H1 (cell line): ENCODE measurements at regions not wholly inside any gene's neighbourhood (a gene's known extent, or its start where the extent isn't known, plus 50 kb on each side); places are given as distances from the start of the nearest gene placed in this dataset.

Experiments
- CTCF ChIA-PET: fragments of 300-600 bp; sonication (Branson Sonifier 250); formaldehyde crosslinking; loops from one replicate; lab custom pipeline; 2021; ENCODE audit not compliant: partially characterized antibody; lab: Charles Lee
- POLR2A ChIA-PET: fragments of 300-600 bp; sonication (Branson Sonifier 250); formaldehyde crosslinking; loops from one replicate; lab custom pipeline; 2021; ENCODE audit warnings: inconsistent platforms; ENCODE audit not compliant: partially characterized antibody; lab: Charles Lee
- DNase-seq, 2 experiments: peaks; one replicate each; pipeline versions ENCODE4 v3.0.0 to v3.0.0-alpha.2; 2010 to 2022; ENCODE audit warnings: low spot score in 2 of 2, low read depth in 1 of 2, mixed read lengths in 1 of 2
- FAIRE-seq: peaks from 2 replicates; lab custom pipeline; 2011; peaks lifted over from hg19 to GRCh38; lab: Jason Lieb, UNC
- H2AFZ ChIP-seq: 2 replicates; pipeline ENCODE4 v1.8.1; 2012; ENCODE audit warnings: low read length, inconsistent platforms
- H2AK5ac ChIP-seq: 2 replicates; pipeline ENCODE4 v1.6.1; 2013; ENCODE audit warnings: low read depth, low read length
- H2BK120ac ChIP-seq: replicated peaks from 2 replicates; pipeline ENCODE3; 2013; ENCODE audit warnings: low read depth, low read length, inconsistent platforms
- H2BK12ac ChIP-seq: 2 replicates; pipeline ENCODE4 v1.6.1; 2013; ENCODE audit warnings: low read depth, low read length
- H2BK15ac ChIP-seq: 2 replicates; pipeline ENCODE4 v1.6.1; 2013; ENCODE audit warnings: low read length
- H2BK20ac ChIP-seq: 2 replicates; pipeline ENCODE4 v1.6.1; 2013; ENCODE audit warnings: low read length
- H2BK5ac ChIP-seq: 2 replicates; pipeline ENCODE4 v1.6.1; 2013; ENCODE audit warnings: low read depth, low read length
- H3K14ac ChIP-seq: 2 replicates; pipeline ENCODE4 v1.6.1; 2013; ENCODE audit warnings: inconsistent platforms; ENCODE audit not compliant: insufficient read length
- H3K18ac ChIP-seq: 2 replicates; pipeline ENCODE4 v1.6.1; 2013; ENCODE audit warnings: low read length; ENCODE audit errors: extremely low read depth
- H3K23ac ChIP-seq: 2 replicates; pipeline ENCODE4 v1.6.1; 2013; ENCODE audit warnings: inconsistent platforms; ENCODE audit not compliant: insufficient read length
- H3K23me2 ChIP-seq: 2 replicates; pipeline ENCODE4 v1.6.1; 2013; ENCODE audit warnings: low read depth, low read length
- H3K27ac ChIP-seq: 2 replicates; pipeline ENCODE4 v1.6.1; 2011; ENCODE audit warnings: low read depth, low read length, inconsistent platforms
- H3K27me3 ChIP-seq, 4 experiments: replicated peaks in 1 of 4; 1 replicate in 1 of 4; 2 replicates in 3 of 4; pipeline versions ENCODE4 v1.6.1 to v1.8.1; 2011 to 2013; ENCODE audit warnings: low read length in 3 of 4, mild to moderate bottlenecking in 3 of 4, inconsistent platforms in 2 of 4, mixed read lengths in 2 of 4, moderate library complexity in 1 of 4; ENCODE audit not compliant: control insufficient read depth in 3 of 4, insufficient read depth in 3 of 4; ENCODE audit errors: extremely low read depth in 1 of 4
- H3K36me3 ChIP-seq, 4 experiments: 2 replicates each; pipeline versions ENCODE4 v1.6.1 to v1.8.1; 2011 to 2013; ENCODE audit warnings: mild to moderate bottlenecking in 4 of 4, low read length in 3 of 4, moderate library complexity in 2 of 4, control low read depth in 1 of 4, inconsistent platforms in 1 of 4; ENCODE audit not compliant: insufficient read depth in 4 of 4, control insufficient read depth in 2 of 4
- H3K4ac ChIP-seq: replicated peaks from 2 replicates; pipeline ENCODE3; 2013; ENCODE audit warnings: low read length, low read depth, mixed read lengths, inconsistent platforms; ENCODE audit not compliant: insufficient read length
- H3K4me1 ChIP-seq, 4 experiments: replicated peaks in 1 of 4; 1 replicate in 1 of 4; 2 replicates in 3 of 4; pipeline versions ENCODE4 v1.6.1 to v1.8.1; 2011 to 2013; ENCODE audit warnings: low read length in 3 of 4, inconsistent platforms in 2 of 4, mixed read lengths in 1 of 4; ENCODE audit not compliant: insufficient read depth in 4 of 4, control insufficient read depth in 3 of 4
- H3K4me2 ChIP-seq, 2 experiments: 2 replicates each; pipeline versions ENCODE4 v1.6.1 to v1.8.1; 2011 to 2013; ENCODE audit warnings: low read depth in 2 of 2, low read length in 2 of 2, control low read depth in 1 of 2, inconsistent platforms in 1 of 2, mild to moderate bottlenecking in 1 of 2; ENCODE audit not compliant: insufficient read depth in 1 of 2
- H3K4me3 ChIP-seq, 4 experiments: fragments of 200-600, 300-600 bp in 1 of 4; sonication (generic), shearing (Covaris generic), sonication (Bioruptor Twin) in 1 of 4; 2 replicates each; pipeline versions ENCODE4 v1.5.1 to v1.8.1; 2011 to 2016; ENCODE audit warnings: low read length in 4 of 4, low read depth in 3 of 4, control low read depth in 2 of 4, inconsistent platforms in 2 of 4, mild to moderate bottlenecking in 2 of 4, mixed read lengths in 1 of 4, moderate library complexity in 1 of 4; ENCODE audit not compliant: insufficient read depth in 2 of 4; ENCODE audit errors: extremely low read depth in 1 of 4
- H3K56ac ChIP-seq: replicated peaks from 2 replicates; pipeline ENCODE3; 2013; ENCODE audit warnings: low read depth, mild to moderate bottlenecking, mixed read lengths, low read length, inconsistent platforms; ENCODE audit not compliant: insufficient read length
- H3K79me1 ChIP-seq: 2 replicates; pipeline ENCODE4 v1.6.1; 2013; ENCODE audit warnings: low read depth, low read length, control low read depth
- H3K79me2 ChIP-seq, 2 experiments: 2 replicates each; pipeline versions ENCODE4 v1.6.1 to v1.8.1; 2012 to 2013; ENCODE audit warnings: low read length in 2 of 2, mild to moderate bottlenecking in 2 of 2, inconsistent platforms in 1 of 2; ENCODE audit not compliant: insufficient read depth in 2 of 2, control insufficient read depth in 1 of 2
- H3K9ac ChIP-seq, 4 experiments: replicated peaks in 1 of 4; 1 replicate in 1 of 4; 2 replicates in 3 of 4; pipeline versions ENCODE4 v1.6.1 to v1.8.1; 2011 to 2013; ENCODE audit warnings: low read depth in 3 of 4, low read length in 3 of 4, control low read depth in 2 of 4, mild to moderate bottlenecking in 2 of 4, moderate library complexity in 2 of 4, inconsistent platforms in 1 of 4; ENCODE audit errors: extremely low read depth in 1 of 4
- H3K9me3 ChIP-seq, 2 experiments: 2 replicates each; pipeline versions ENCODE4 v1.6.1 to v1.8.1; 2012 to 2013; ENCODE audit warnings: mild to moderate bottlenecking in 2 of 2, moderate library complexity in 2 of 2, control low read depth in 1 of 2, inconsistent platforms in 1 of 2, low read depth in 1 of 2, low read length in 1 of 2, mixed read lengths in 1 of 2; ENCODE audit not compliant: insufficient read depth in 2 of 2
- H4K20me1 ChIP-seq, 2 experiments: replicated peaks in 1 of 2; 2 replicates each; pipeline versions ENCODE3 to v1.8.1; 2011 to 2013; ENCODE audit warnings: inconsistent platforms in 2 of 2, low read length in 2 of 2, mild to moderate bottlenecking in 1 of 2; ENCODE audit not compliant: insufficient read depth in 2 of 2, control insufficient read depth in 1 of 2
- H4K5ac ChIP-seq: 2 replicates; pipeline ENCODE4 v1.6.1; 2013; ENCODE audit warnings: low read length, low read depth, mixed read lengths, inconsistent platforms; ENCODE audit not compliant: insufficient read length
- H4K8ac ChIP-seq: 2 replicates; pipeline ENCODE4 v1.8.0; 2013; ENCODE audit warnings: mild to moderate bottlenecking, moderate library complexity, low read length, inconsistent platforms; ENCODE audit not compliant: insufficient read depth; ENCODE audit errors: extremely low read depth
- H4K91ac ChIP-seq: replicated peaks from 2 replicates; pipeline ENCODE3; 2013; ENCODE audit warnings: low read length, mixed read lengths, inconsistent platforms; ENCODE audit not compliant: insufficient read length
- WGBS, 2 experiments: shearing (Covaris generic) in 1 of 2; methylation state at CpG; one replicate each; pipeline versions ENCODE4 v1.1.6 to v1.1.7; 2013 to 2015; ENCODE audit warnings: low lambda C conversion rate in 2 of 2, mixed read lengths in 2 of 2, inconsistent platforms in 1 of 2, low coverage in 1 of 2, missing lambda C conversion rate in 1 of 2; ENCODE audit not compliant: insufficient replicate concordance in 2 of 2, insufficient coverage in 1 of 2, insufficient read length in 1 of 2; ENCODE audit errors: extremely low coverage in 1 of 2, missing lambda C conversion rate in 1 of 2; 5-methylcytosine and 5-hydroxymethylcytosine counted together
- TF ChIP-seq, protein P1 (sequence below), 3 experiments: IDR thresholded peaks; 1 replicate in 2 of 3; 2 replicates in 1 of 3; pipeline versions ENCODE4 v1.5.1 to v1.6.1; 2011; ENCODE audit warnings: low read length in 3 of 3, mild to moderate bottlenecking in 3 of 3, inconsistent platforms in 2 of 3, low read depth in 1 of 3, moderate library complexity in 1 of 3; ENCODE audit not compliant: insufficient read depth in 1 of 3; ENCODE audit errors: control extremely low read depth in 1 of 3

DNA sequence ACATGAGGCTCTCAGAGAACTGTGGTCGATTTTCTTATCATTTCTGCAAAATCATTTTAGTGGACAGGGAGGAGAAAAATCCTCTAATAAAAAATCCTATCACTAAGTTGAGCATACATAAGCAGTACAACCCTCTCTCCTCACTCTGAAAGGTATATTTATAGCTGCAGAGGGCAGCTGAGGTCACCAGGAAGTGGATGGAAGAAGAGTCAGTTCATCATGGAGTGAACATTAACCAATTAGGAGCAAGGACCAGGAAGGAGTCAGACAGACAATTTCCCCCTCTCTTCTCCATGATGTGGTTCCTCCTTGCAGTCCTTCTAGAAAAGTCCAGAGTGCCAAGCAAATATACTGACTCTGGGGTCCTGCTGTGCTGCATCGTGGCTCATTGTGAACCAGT, 253.7 kb downstream of the TOX3 start:
- WGBS, 2 experiments = 92% methylated on average over 2 of the region's 2 CpGs; no CpG with 5 or more reads in 1 of the 2 experiments
- H3K9ac ChIP-seq = no peak overlapping the region
- H3K4me1 ChIP-seq = no peaks in the 10 kb centered on the region
- H3K4me2 ChIP-seq = no peak overlapping the region
- H3K79me2 ChIP-seq = no peaks in the 10 kb centered on the region
- no peak overlapping the region for H2AFZ ChIP-seq
- no peak overlapping the region for H3K4ac ChIP-seq
- H3K56ac ChIP-seq = no peak overlapping the region
- no peak overlapping the region for H3K14ac ChIP-seq
- no peaks in the 10 kb centered on the region for H4K20me1 ChIP-seq
- H3K18ac ChIP-seq = no peak overlapping the region
- TF ChIP-seq, protein P1, sequence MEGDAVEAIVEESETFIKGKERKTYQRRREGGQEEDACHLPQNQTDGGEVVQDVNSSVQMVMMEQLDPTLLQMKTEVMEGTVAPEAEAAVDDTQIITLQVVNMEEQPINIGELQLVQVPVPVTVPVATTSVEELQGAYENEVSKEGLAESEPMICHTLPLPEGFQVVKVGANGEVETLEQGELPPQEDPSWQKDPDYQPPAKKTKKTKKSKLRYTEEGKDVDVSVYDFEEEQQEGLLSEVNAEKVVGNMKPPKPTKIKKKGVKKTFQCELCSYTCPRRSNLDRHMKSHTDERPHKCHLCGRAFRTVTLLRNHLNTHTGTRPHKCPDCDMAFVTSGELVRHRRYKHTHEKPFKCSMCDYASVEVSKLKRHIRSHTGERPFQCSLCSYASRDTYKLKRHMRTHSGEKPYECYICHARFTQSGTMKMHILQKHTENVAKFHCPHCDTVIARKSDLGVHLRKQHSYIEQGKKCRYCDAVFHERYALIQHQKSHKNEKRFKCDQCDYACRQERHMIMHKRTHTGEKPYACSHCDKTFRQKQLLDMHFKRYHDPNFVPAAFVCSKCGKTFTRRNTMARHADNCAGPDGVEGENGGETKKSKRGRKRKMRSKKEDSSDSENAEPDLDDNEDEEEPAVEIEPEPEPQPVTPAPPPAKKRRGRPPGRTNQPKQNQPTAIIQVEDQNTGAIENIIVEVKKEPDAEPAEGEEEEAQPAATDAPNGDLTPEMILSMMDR (IDR thresholded peaks at IDR 0.05; ENCODE audit: control extremely low read depth in 1 of 3, insufficient read depth in 1 of 3, low read depth in 1 of 3, low read length in 3 of 3) = no peak
- TF ChIP-seq, all 59 proteins: peak for 0
- H3K27ac ChIP-seq = no peak overlapping the region
- H3K9me3 ChIP-seq = no peaks in the 10 kb centered on the region
- ChIA-PET POLR2A (no interaction called here), CTCF (no interaction called here)
- no peaks in the 10 kb centered on the region for H3K23me2 ChIP-seq
- no peak overlapping the region for H3K23ac ChIP-seq
- H3K36me3 ChIP-seq = no peaks in the 10 kb centered on the region
- no peak overlapping the region for H2AK5ac ChIP-seq
- no peak overlapping the region for H2BK15ac ChIP-seq
- no peak overlapping the region for H3K4me3 ChIP-seq
- DNase-seq (no peak), FAIRE-seq (no peak)
- no peak overlapping the region for H4K91ac ChIP-seq
- H4K8ac ChIP-seq = no peak overlapping the region
- no peak overlapping the region for H2BK12ac ChIP-seq
- H3K79me1 ChIP-seq = no peaks in the 10 kb centered on the region
- no peak overlapping the region for H2BK5ac ChIP-seq
- H2BK20ac ChIP-seq = no peak overlapping the region
- no peak overlapping the region for H2BK120ac ChIP-seq
- H4K5ac ChIP-seq = no peak overlapping the region
- H3K27me3 ChIP-seq = peaks cover 0 to 3% (median 0%) of the 10 kb centered on the region in 4 experiments; a peak in 1 of 7 replicates
